GM19395 (cell line): ENCODE measurements at regions not wholly inside any gene's neighbourhood (a gene's known extent, or its start where the extent isn't known, plus 50 kb on each side); places are given as distances from the start of the nearest gene placed in this dataset.
"Not testable (repeated sequence)": the region's sequence is repeated elsewhere in the genome, so short reads cannot be mapped to it uniquely, and the experiment has no call there.

Experiments
- ATAC-seq: cut with Tn5 transposase; IDR thresholded peaks from one replicate; pipeline ENCODE4 v1.9.1; 2021; ENCODE audit warnings: mild to moderate bottlenecking, moderate library complexity; ENCODE audit not compliant: unreplicated experiment

- ATAC-seq, result no peak
Measured at GRCh38 chr10:131577178-131577555, 265.6 kb upstream of the TCERG1L start.

GRCh38 chr10:131577786-131578471 lies 266.4 kb upstream of the TCERG1L start:
- no peak for ATAC-seq

- ATAC-seq, result no peak
Measured at GRCh38 chr10:131578472-131578970, 267.0 kb upstream of the TCERG1L start.

- ATAC-seq, result no peak
Measured at GRCh38 chr10:131579251-131580071, 267.9 kb upstream of the TCERG1L start.

- ATAC-seq, result no peak
Measured at GRCh38 chr10:131580076-131580652, 268.6 kb upstream of the TCERG1L start.

- ATAC-seq, result no peak
Measured at GRCh38 chr10:131580674-131581073, 269.2 kb upstream of the TCERG1L start.

GRCh38 chr10:131581547-131581946 lies 270.0 kb upstream of the TCERG1L start:
- ATAC-seq, result not testable (repeated sequence)

GRCh38 chr10:131584287-131584686 lies 272.8 kb upstream of the TCERG1L start:
- ATAC-seq, result no peak

GRCh38 chr10:131585761-131586160 lies 274.2 kb upstream of the TCERG1L start:
- no peak for ATAC-seq

- no peak for ATAC-seq
Measured at GRCh38 chr10:131586958-131587357, 275.4 kb upstream of the TCERG1L start.

- ATAC-seq, result no peak
Measured at GRCh38 chr10:131587976-131588680, 276.6 kb upstream of the TCERG1L start.

GRCh38 chr10:131588704-131589220 lies 277.2 kb upstream of the TCERG1L start:
- no peak for ATAC-seq

GRCh38 chr10:131590567-131590966 lies 279.0 kb upstream of the TCERG1L start:
- no peak for ATAC-seq

- ATAC-seq, result no peak
Measured at GRCh38 chr10:131591936-131592335, 280.4 kb upstream of the TCERG1L start.

GRCh38 chr10:131609176-131609575 lies 291.6 kb upstream of the PPP2R2D start:
- no peak for ATAC-seq

GRCh38 chr10:131615150-131615549 lies 285.7 kb upstream of the PPP2R2D start:
- no peak for ATAC-seq

GRCh38 chr10:131616040-131616439 lies 284.8 kb upstream of the PPP2R2D start:
- ATAC-seq, result no peak

- ATAC-seq, result no peak
Measured at GRCh38 chr10:131617113-131617858, 283.5 kb upstream of the PPP2R2D start.

GRCh38 chr10:131618587-131619267 lies 282.1 kb upstream of the PPP2R2D start:
- ATAC-seq, result no peak

- ATAC-seq, result no peak
Measured at GRCh38 chr10:131620314-131620713, 280.5 kb upstream of the PPP2R2D start.
